NCI-H226 (cell line): ENCODE measurements at regions not wholly inside any gene's neighbourhood (a gene's known extent, or its start where the extent isn't known, plus 50 kb on each side); places are given as distances from the start of the nearest gene placed in this dataset.
"Not testable (repeated sequence)": the region's sequence is repeated elsewhere in the genome, so short reads cannot be mapped to it uniquely, and the experiment has no call there.

ENCODE experiments used
- DNase-seq: peaks from one replicate; pipeline ENCODE4 v3.0.0-alpha.2; 2015

GRCh38 chr4:73348185-73348584, 55.9 kb upstream of the ALB start:
- DNase-seq = no peak

DNA sequence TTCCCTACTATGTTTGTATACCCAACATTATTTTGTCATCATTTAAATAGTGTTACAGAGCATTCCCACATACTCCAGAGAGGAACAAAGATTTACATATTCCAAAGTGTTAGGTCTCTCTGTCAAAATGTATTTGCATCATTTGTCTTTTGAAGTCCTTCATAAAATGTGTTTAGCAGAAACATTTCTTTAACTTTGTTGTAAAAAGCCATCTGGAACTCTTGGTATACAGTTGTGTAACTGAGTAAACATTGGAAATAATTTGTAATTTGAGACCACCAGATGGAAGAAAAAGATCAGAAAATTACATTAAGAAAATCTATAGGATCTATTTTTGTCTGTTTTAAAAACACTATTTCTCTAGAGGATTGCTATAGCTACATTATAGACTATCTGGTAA, 56.6 kb upstream of the ALB start:
- no peak for DNase-seq

GRCh38 chr4:73345399-73345975, 58.6 kb upstream of the ALB start:
- DNase-seq = peak; percentile 24

DNA sequence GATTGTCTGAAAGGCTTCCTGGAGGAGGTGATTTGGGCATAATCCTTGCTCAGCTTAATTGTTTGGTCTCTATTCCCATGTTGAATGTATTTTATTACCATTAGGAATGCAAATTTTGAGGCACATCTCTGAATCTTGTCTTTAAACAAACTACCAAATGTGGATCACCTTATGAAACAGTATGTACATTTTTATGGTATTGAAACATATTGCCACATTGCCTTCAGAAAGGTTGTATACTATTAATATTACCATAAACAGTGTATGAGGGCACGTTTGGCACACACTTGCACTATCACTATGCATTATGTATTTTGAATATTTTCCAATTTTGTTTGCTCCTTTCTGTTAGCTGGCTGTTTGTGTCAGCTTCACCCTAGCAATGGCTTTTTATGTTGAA, 60.0 kb upstream of the ALB start:
- no peak for DNase-seq

- no peak for DNase-seq
These were observed 60.7 kb upstream of the ALB start for GRCh38 chr4:73343432-73343831.

DNA sequence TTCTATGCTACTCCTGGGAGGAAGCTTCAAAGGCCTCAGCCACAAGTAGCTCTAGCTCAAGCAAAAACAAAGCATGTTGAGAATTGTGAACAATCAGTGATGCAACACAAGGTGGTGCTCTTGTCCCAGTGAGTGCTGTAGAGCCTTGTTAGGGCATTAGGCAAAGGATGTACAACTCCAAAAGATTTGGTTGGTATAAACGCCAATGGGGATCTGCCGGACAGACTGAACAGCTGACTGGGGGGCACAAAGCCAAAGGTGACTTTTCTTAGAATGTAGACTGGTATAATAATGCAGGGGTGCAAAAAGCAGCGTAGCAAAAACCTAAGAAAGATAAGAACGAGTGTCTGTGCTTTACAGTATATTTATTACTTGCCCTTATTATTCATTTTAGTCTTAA, 62.6 kb upstream of the ALB start:
- peak; percentile 37 for DNase-seq

DNA sequence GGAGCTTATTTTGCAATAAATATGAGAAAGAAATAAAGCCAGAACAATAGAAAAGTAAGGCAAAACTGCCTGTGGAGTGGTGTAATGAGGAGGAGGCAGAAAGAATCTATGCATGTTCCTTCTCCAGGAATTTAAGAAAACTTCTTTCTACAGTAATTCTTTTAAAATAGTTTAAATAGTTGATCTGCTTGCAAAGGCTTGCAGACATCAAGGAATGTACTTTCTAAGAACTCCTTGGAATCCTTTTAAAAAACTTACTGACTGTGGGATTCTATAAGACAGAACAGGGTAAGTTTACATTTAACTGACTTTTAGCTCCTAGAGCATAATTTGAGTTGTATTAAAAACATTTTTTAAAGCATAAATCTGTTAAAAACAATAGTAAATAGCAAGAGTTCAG, 63.2 kb upstream of the ALB start:
- no peak for DNase-seq

DNA sequence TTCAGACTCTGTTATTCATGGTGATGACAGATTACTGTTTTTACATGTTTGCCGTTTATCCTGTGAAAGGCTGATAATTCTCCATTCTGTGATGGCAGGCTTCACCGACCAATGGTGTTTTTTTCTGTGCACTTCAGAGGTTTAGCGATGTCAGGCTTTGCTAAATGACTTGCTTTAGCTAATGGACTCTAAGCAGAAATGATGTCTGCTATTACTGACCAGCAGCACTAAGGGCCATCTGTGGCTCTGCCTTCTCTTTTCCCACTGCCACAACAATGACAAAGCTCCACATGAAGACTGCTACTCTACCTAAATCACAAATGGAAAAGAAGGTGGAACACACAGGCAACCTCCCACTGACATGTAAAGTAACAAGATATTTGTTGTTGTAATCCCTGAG, 68.4 kb upstream of the ALB start:
- no peak for DNase-seq

DNA sequence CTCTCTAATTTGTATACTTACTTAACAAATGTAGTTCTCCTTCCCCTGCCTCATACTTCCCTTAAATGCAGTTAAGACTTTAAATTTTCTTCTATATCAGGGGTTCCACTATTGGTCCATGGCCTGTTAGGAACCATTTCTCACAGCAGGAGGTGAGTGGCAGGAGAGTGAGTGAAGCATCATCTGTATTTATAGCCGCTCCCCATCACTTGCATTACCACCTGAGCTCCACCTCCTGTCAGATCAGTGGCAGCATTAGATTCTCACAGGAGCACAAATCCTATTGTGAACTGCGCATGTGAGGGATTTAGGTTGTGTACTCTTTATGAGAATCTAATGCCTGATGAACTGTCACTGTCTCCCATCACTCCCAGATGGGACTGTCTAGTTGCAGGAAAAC, 72.1 kb upstream of the ALB start:
- DNase-seq = not testable (repeated sequence)

- DNase-seq = no peak
These were observed 70.7 kb upstream of the ANKRD17 start for GRCh38 chr4:73329300-73329699.

GRCh38 chr4:73325776-73326175, 67.2 kb upstream of the ANKRD17 start:
- DNase-seq = not testable (repeated sequence)

- no peak for DNase-seq
These were observed 58.5 kb upstream of the ANKRD17 start for GRCh38 chr4:73317092-73317491.

- peak; percentile 3 for DNase-seq
These were observed 56.5 kb upstream of the ANKRD17 start for GRCh38 chr4:73315091-73315490.

- DNase-seq = no peak
These were observed 54.4 kb upstream of the ANKRD17 start for GRCh38 chr4:73312967-73313366.

GRCh38 chr4:73311428-73311827, 52.8 kb upstream of the ANKRD17 start:
- DNase-seq = no peak

DNA sequence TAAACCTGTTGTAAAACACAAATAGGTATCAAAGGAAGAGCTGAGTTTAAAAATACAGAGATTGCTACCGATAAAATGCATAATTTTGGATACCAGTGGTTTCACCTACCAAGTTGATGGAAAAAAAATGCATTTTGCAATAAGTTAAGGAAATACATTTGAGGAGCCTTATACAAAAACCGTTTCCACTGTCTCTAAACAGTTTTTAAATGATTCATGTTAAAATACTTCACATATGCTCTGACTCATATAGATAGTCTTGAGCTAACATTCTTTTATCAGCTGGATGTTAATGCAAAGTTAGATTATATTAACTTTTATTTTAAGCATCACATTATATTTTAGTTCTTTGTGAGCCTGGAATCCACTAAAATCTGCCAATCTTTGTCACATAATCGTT, 50.6 kb upstream of the ANKRD17 start:
- DNase-seq = peak; percentile 33
